ENCODE measurements at regions not wholly inside any gene's neighbourhood (a gene's known extent, or its start where the extent isn't known, plus 50 kb on each side); places are given as distances from the start of the nearest gene placed in this dataset.

DNA sequence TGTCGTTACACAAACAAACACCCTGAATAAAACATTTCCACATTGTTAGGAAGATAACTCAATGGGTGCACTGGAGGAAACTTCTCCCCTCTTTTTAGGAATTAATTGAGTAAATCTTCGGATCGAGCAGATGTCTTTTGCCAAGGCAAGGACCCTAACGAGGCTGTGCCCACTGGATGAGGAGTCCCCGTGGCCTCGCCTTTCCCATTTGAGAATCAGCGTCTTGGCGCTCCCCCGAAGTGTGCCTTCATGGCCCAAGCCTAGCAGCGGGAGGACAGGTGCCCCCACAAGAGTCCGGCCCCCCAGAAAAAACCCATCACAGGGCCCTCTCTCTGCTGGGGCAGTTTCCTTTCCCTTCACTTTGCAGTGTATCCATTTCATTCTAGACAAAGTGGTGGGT, 246.6 kb downstream of the BCL11B start:
- no peak for DNase-seq (ENCODE audit: low read depth)
- no peak overlapping the region for H3K4me3 ChIP-seq (ENCODE audit: control insufficient read depth, low read depth, low read length)
- TF ChIP-seq, protein P1, sequence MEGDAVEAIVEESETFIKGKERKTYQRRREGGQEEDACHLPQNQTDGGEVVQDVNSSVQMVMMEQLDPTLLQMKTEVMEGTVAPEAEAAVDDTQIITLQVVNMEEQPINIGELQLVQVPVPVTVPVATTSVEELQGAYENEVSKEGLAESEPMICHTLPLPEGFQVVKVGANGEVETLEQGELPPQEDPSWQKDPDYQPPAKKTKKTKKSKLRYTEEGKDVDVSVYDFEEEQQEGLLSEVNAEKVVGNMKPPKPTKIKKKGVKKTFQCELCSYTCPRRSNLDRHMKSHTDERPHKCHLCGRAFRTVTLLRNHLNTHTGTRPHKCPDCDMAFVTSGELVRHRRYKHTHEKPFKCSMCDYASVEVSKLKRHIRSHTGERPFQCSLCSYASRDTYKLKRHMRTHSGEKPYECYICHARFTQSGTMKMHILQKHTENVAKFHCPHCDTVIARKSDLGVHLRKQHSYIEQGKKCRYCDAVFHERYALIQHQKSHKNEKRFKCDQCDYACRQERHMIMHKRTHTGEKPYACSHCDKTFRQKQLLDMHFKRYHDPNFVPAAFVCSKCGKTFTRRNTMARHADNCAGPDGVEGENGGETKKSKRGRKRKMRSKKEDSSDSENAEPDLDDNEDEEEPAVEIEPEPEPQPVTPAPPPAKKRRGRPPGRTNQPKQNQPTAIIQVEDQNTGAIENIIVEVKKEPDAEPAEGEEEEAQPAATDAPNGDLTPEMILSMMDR (IDR thresholded peaks at IDR 0.05; ENCODE audit: control insufficient read depth, insufficient read depth, low read depth, low read length, missing control alignments), result no peak

DNA sequence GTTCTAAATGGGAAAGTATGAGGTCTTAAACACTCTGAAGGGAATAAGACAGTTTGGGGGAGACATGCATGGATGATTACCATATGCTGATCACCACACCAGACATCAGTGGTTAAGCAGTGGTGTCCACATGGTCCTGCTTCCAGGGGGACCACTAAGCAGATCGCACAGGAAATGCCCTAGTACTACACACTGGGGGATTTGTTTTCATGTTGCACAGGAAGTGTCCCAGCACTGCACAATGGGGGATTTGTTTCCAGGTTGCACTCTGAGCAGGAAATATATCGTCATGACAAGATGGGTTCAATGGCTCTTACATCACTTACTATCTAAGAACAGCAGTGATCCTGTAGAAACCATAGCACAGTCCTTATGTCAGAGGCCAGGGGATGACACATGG, 245.5 kb downstream of the BCL11B start:
- no peak for DNase-seq (ENCODE audit: low read depth)
- TF ChIP-seq, protein P1 (IDR thresholded peaks at IDR 0.05; ENCODE audit: control insufficient read depth, insufficient read depth, low read depth, low read length, missing control alignments), result no peak
- no peak overlapping the region for H3K4me3 ChIP-seq (ENCODE audit: control insufficient read depth, low read depth, low read length)

DNA sequence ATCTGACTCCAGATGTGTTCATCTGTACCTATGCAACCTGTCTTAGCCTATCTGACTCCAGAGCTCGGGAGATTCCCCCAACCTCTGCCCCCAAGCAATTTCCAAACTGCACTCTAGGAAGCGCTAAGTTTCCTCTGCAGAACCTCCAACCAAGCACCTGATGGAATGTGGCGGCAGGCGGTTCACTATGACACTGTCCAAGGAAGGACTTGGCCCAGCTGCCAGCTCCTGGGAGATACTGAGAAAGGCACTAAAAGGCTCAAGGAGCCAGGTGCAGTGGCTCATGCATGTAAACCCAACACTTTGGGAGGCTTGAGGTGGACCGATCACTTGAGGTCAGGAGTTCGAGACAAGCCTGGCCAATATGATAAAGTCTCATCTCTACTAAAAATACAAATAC, 244.0 kb downstream of the BCL11B start:
- DNase-seq (ENCODE audit: low read depth), result no peak
- no peak overlapping the region for H3K4me3 ChIP-seq (ENCODE audit: control insufficient read depth, low read depth, low read length)
- TF ChIP-seq, protein P1 (IDR thresholded peaks at IDR 0.05; ENCODE audit: control insufficient read depth, insufficient read depth, low read depth, low read length, missing control alignments), result no peak

DNA sequence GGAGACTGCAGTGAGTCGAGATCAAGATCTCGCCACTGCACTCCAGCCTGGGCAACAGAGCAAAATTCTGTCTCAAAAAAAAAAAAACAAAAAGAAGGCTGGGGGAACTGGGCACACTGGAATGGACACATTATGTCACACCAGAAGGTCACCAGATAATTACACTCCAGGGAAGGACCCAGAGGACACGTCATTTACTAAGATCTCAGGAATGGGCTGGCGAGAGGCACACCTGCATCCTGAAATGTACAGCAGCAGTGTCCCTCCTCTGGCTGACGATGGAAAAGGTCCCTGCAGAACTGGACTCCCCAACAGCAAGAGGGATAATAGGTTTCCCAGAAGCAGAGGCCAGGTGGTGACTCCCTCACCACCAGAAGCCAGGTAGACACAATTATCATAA, 243.5 kb downstream of the BCL11B start:
- H3K4me3 ChIP-seq (ENCODE audit: control insufficient read depth, low read depth, low read length), result no peak overlapping the region
- DNase-seq (ENCODE audit: low read depth), result no peak
- TF ChIP-seq, protein P1 (IDR thresholded peaks at IDR 0.05; ENCODE audit: control insufficient read depth, insufficient read depth, low read depth, low read length, missing control alignments), result no peak

DNA sequence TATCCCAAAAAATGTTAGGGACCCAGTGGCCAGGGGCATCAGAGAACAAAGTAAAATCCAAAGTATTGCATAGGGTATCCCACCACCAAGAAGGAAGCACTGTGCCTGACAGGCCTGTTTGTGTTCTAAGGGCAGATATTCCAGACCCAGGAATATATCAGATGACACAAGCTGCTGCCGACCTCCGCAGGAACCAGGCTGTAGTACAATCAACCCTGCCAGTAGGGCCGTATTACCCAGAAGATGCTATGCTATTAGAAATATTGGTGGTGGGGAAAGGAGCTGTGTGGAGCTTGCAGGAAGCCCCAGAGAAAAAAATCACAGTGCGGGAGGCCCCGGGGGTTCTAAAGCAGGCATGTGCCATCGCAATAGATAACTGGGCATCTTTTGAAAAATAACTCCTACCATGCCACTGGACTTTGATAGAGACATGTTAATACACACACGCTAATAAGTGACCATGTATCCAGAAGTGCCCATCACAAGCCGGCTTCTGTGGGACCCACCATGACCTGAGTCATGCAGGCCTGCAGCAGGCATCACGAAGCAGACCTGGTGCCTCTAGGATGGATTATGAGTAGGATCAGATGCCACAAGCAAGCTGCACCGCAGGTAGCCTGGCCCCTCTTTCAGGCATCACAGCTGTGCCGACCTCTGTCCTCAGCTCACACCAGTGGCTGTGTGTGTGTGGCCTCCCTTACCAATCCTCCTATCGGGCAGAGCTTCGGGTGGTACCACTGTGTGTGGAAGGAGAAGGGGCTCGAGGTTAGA, 242.7 kb downstream of the BCL11B start:
- DNase-seq (ENCODE audit: low read depth), result no peak
- H3K4me3 ChIP-seq (ENCODE audit: control insufficient read depth, low read depth, low read length), result no peak overlapping the region
- TF ChIP-seq, protein P1 (IDR thresholded peaks at IDR 0.05; ENCODE audit: control insufficient read depth, insufficient read depth, low read depth, low read length, missing control alignments), result no peak

DNA sequence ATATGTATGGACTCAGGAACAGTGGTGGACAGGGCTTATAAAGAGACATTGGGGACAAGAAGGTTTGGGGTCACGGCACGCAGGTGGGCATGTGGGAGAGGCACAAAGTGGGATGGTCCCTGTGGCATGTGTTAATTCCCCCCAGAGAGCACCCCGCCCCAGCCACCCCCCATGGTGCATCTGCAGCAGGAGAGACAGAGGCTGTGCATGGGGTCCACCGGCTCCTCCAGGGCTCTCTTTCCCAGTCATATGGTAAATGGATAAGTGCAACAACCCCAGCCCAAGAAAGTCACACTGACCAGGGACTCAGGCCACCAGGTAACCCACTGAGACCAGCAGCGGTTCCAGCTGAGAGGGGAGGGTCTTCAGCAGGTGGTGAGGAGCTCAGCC, 242.1 kb downstream of the BCL11B start:
- no peak for DNase-seq (ENCODE audit: low read depth)
- TF ChIP-seq, protein P1 (IDR thresholded peaks at IDR 0.05; ENCODE audit: control insufficient read depth, insufficient read depth, low read depth, low read length, missing control alignments), result no peak
- H3K4me3 ChIP-seq (ENCODE audit: control insufficient read depth, low read depth, low read length), result no peak overlapping the region

All from AG09309 (cell line).